ENCODE measurements at regions not wholly inside any gene's neighbourhood (a gene's known extent, or its start where the extent isn't known, plus 50 kb on each side); places are given as distances from the start of the nearest gene placed in this dataset.
"Not testable (repeated sequence)": the region's sequence is repeated elsewhere in the genome, so short reads cannot be mapped to it uniquely, and the experiment has no call there.

DNA sequence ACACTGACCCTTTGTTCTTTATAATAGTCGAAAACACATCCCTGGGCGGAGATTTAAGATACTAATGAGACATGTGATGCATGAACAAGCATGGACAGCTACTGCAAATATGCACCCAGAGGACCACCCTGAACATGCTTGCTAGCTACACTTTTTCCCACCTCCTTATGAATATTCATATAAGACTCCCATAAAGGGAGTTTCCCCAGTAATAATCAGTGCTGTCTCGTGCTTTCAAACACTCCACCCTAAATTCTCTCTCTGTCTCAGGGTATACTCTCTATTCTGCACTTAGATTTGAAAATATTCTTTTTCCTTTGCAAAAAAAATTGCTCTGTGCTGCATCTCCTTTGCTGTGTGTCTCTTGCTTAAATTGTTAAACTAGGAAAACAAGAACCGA is 64.4 kb upstream of the CT45A1 start:
- CTCF ChIA-PET = no interaction called here
- intact Hi-C loops (cut with micrococcal nuclease) = no loop called here
- no TSS peak for BruUV-seq (replicated peaks)
- no peak for DNase-seq (ENCODE audit: unreplicated experiment)
- Mint-ChIP-seq H3K9me3 (ENCODE audit: unreplicated experiment) (no peaks in the 10 kb centered on the region), H3K4me3 (ENCODE audit: unreplicated experiment) (no peak overlapping the region), H3K27ac (ENCODE audit: low read depth, unreplicated experiment) (no peak overlapping the region), H3K4me1 (ENCODE audit: insufficient read depth, unreplicated experiment) (no peaks in the 10 kb centered on the region), H3K27me3 (ENCODE audit: insufficient read depth, unreplicated experiment) (peaks cover 12% of the 10 kb centered on the region), H3K36me3 (ENCODE audit: insufficient read depth, unreplicated experiment) (no peaks in the 10 kb centered on the region)
- POLR2A ChIA-PET = no interaction called here
- TF ChIP-seq, protein P1, sequence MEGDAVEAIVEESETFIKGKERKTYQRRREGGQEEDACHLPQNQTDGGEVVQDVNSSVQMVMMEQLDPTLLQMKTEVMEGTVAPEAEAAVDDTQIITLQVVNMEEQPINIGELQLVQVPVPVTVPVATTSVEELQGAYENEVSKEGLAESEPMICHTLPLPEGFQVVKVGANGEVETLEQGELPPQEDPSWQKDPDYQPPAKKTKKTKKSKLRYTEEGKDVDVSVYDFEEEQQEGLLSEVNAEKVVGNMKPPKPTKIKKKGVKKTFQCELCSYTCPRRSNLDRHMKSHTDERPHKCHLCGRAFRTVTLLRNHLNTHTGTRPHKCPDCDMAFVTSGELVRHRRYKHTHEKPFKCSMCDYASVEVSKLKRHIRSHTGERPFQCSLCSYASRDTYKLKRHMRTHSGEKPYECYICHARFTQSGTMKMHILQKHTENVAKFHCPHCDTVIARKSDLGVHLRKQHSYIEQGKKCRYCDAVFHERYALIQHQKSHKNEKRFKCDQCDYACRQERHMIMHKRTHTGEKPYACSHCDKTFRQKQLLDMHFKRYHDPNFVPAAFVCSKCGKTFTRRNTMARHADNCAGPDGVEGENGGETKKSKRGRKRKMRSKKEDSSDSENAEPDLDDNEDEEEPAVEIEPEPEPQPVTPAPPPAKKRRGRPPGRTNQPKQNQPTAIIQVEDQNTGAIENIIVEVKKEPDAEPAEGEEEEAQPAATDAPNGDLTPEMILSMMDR (IDR thresholded peaks at IDR 0.05; ENCODE audit: unreplicated experiment) = no peak

DNA sequence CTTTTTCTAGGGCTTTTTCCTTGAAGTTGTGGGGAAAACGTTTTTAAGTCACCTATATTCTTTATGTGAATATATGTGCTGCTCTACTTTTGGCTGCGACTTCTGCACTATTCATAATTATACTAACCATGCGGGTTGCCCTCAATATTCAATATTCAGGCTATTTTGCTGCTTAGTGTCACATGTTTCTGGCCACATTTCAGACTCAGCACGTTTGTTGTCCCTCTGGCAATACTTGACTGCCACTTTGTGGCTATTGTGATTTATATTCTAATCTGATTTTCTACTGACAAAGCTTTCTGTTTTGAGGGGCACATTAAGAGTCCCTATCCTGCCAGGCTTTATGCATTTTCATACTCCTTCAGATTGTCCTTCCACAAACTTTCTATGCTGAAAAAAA is 63.9 kb upstream of the CT45A1 start:
- H3K4me1 Mint-ChIP-seq (ENCODE audit: insufficient read depth, unreplicated experiment) = no peaks in the 10 kb centered on the region
- DNase-seq (ENCODE audit: unreplicated experiment) = no peak
- CTCF ChIA-PET = no interaction called here
- H3K9me3 Mint-ChIP-seq (ENCODE audit: unreplicated experiment) = no peaks in the 10 kb centered on the region
- intact Hi-C loops (cut with micrococcal nuclease) = no loop called here
- no peak overlapping the region for H3K27ac Mint-ChIP-seq (ENCODE audit: low read depth, unreplicated experiment)
- BruUV-seq (replicated peaks) = no TSS peak
- TF ChIP-seq, protein P1 (IDR thresholded peaks at IDR 0.05; ENCODE audit: unreplicated experiment) = no peak
- POLR2A ChIA-PET = no interaction called here
- H3K4me3 Mint-ChIP-seq (ENCODE audit: unreplicated experiment) = no peak overlapping the region
- H3K27me3 Mint-ChIP-seq (ENCODE audit: insufficient read depth, unreplicated experiment) = peaks cover 12% of the 10 kb centered on the region
- H3K36me3 Mint-ChIP-seq (ENCODE audit: insufficient read depth, unreplicated experiment) = no peaks in the 10 kb centered on the region

DNA sequence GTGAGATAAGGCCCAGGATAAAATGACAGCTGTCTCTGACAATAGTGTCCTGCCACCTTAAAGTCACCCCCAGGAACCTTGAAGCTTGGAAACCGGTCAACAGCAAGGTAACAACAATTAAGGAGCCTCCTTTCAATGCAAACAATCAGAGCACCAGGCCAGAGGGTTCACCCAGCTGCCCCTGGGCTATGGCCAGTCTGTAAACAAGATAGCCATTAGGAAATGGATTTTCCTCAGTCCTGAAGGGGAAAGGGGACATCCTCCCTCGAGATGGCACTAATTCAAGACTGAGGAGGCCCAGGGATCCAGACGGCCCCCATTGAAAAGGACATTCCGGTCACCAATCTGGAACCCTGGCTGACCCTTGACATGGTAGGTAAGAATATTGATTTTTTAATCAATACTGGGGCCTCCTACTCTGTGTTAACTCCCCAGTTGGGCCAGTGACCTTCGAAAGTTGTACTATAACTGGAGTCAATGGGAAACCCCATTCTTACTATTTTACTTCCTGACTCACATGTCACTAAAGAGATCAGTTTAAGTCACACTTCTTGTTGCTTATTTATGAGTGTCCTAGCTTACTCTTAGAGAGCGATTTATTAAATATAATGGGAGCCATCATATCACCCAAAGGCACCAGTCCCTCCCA is 61.7 kb upstream of the CT45A1 start:
- no peaks in the 10 kb centered on the region for H3K4me1 Mint-ChIP-seq (ENCODE audit: insufficient read depth, unreplicated experiment)
- no peak overlapping the region for H3K27ac Mint-ChIP-seq (ENCODE audit: low read depth, unreplicated experiment)
- POLR2A ChIA-PET = no interaction called here
- no TSS peak for BruUV-seq (replicated peaks)
- H3K9me3 Mint-ChIP-seq (ENCODE audit: unreplicated experiment) = no peaks in the 10 kb centered on the region
- peaks cover 13% of the 10 kb centered on the region for H3K27me3 Mint-ChIP-seq (ENCODE audit: insufficient read depth, unreplicated experiment)
- CTCF ChIA-PET = interaction anchor here (0.8 kb wide), 1 partner anchor 36 kb away, joined by 4 read pairs; no protein-coding TSS in a partner anchor
- no peak for DNase-seq (ENCODE audit: unreplicated experiment)
- intact Hi-C loops (cut with micrococcal nuclease) = no loop called here
- TF ChIP-seq, protein P1 (IDR thresholded peaks at IDR 0.05; ENCODE audit: unreplicated experiment) = no peak
- no peak overlapping the region for H3K4me3 Mint-ChIP-seq (ENCODE audit: unreplicated experiment)
- H3K36me3 Mint-ChIP-seq (ENCODE audit: insufficient read depth, unreplicated experiment) = no peaks in the 10 kb centered on the region

DNA sequence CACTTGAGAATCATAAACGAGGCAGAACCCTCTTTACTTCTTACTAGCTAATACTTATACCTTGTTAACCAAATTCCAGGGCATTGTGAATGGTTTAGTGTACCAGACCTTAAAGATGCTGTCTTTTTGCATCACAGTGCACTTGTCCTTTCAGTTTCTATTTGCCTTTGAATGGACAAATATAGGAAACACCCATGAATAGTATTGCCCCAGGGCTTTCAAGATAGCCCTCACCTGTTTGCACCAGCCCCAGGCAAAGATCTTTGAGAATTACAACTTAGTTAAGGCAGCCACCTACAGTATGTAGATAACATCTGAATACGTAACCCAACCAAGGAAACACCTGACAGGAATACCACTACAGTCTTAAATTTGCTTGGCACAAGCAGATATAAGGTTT is 60.8 kb upstream of the CT45A1 start:
- H3K36me3 Mint-ChIP-seq (ENCODE audit: insufficient read depth, unreplicated experiment) = no peaks in the 10 kb centered on the region

DNA sequence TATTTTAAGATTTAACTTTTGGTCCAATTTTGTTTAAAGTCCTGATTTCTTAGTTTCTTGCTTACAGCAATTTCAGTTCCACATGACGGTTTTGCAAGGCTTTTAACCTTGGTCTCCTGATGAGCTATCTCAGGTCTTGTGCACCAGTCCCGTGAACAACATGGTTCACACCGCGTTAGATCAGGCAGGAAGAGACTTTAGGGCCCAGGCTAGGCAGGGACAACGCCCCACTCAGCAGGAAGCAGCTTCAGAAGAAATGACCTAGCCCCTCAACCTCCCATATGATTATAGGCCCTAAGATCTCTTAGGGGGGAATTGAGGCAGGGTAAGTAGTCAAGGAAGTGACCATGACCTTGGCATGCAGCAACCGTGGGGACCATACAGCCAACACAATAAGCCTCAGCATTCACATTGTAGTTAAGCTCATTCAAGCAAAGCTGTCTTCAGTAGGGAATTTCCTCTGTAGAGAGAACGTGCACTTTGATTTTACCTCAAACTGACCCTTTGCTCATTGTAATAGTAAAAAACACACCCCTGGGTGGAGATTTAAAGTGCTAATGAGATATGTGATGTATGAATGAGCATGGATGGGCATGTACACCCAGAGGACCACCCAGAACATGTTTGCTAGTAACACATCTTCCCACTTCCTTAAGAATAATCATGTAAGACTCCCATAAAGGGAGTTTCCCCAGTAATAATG is 55.3 kb upstream of the CT45A1 start:
- H3K27ac Mint-ChIP-seq (ENCODE audit: low read depth, unreplicated experiment); H3K9me3 Mint-ChIP-seq (ENCODE audit: unreplicated experiment); CTCF ChIA-PET; H3K4me3 Mint-ChIP-seq (ENCODE audit: unreplicated experiment); POLR2A ChIA-PET; intact Hi-C loops (cut with micrococcal nuclease); H3K36me3 Mint-ChIP-seq (ENCODE audit: insufficient read depth, unreplicated experiment); H3K4me1 Mint-ChIP-seq (ENCODE audit: insufficient read depth, unreplicated experiment); BruUV-seq (replicated peaks); DNase-seq (ENCODE audit: unreplicated experiment): not testable (repeated sequence)
- peaks cover 22% of the 10 kb centered on the region for H3K27me3 Mint-ChIP-seq (ENCODE audit: insufficient read depth, unreplicated experiment)

More for the DNA sequence above, 60.8 kb upstream of the CT45A1 start:
- POLR2A ChIA-PET = no interaction called here
- H3K9me3 Mint-ChIP-seq (ENCODE audit: unreplicated experiment) = no peaks in the 10 kb centered on the region
- H3K4me3 Mint-ChIP-seq (ENCODE audit: unreplicated experiment) = no peak overlapping the region
- no peak overlapping the region for H3K27ac Mint-ChIP-seq (ENCODE audit: low read depth, unreplicated experiment)
- CTCF ChIA-PET = no interaction called here
- BruUV-seq (replicated peaks) = no TSS peak
- no peak for DNase-seq (ENCODE audit: unreplicated experiment)
- intact Hi-C loops (cut with micrococcal nuclease) = no loop called here
- TF ChIP-seq, protein P1 (IDR thresholded peaks at IDR 0.05; ENCODE audit: unreplicated experiment) = no peak
- H3K27me3 Mint-ChIP-seq (ENCODE audit: insufficient read depth, unreplicated experiment) = peaks cover 20% of the 10 kb centered on the region
- no peaks in the 10 kb centered on the region for H3K4me1 Mint-ChIP-seq (ENCODE audit: insufficient read depth, unreplicated experiment)

All from MCF 10A (cell line).